GM19452 (cell line): ENCODE measurements at regions not wholly inside any gene's neighbourhood (a gene's known extent, or its start where the extent isn't known, plus 50 kb on each side); places are given as distances from the start of the nearest gene placed in this dataset.

Source experiments
- ATAC-seq: cut with Tn5 transposase; IDR thresholded peaks from one replicate; pipeline ENCODE4 v1.9.1; 2021; ENCODE audit not compliant: unreplicated experiment

- no peak for ATAC-seq
Observed at GRCh38 chr7:24341691-24342413, 57.9 kb downstream of the NPY start.

- no peak for ATAC-seq
Observed at GRCh38 chr7:24343614-24344013, 59.6 kb downstream of the NPY start.

- no peak for ATAC-seq
Observed at GRCh38 chr7:24346129-24346528, 62.1 kb downstream of the NPY start.

GRCh38 chr7:24346716-24347115 lies 62.7 kb downstream of the NPY start:
- ATAC-seq = no peak

- no peak for ATAC-seq
Observed at GRCh38 chr7:24349339-24349738, 65.3 kb downstream of the NPY start.

GRCh38 chr7:24354456-24354855 lies 70.5 kb downstream of the NPY start:
- ATAC-seq = no peak

- ATAC-seq = no peak
Observed at GRCh38 chr7:24356718-24357386, 72.9 kb downstream of the NPY start.

GRCh38 chr7:24361001-24361400 lies 77.0 kb downstream of the NPY start:
- no peak for ATAC-seq

GRCh38 chr7:24365606-24366005 lies 81.6 kb downstream of the NPY start:
- no peak for ATAC-seq

- ATAC-seq = no peak
Observed at GRCh38 chr7:24366876-24367275, 82.9 kb downstream of the NPY start.

GRCh38 chr7:24368161-24368560 lies 84.2 kb downstream of the NPY start:
- no peak for ATAC-seq

- ATAC-seq = no peak
Observed at GRCh38 chr7:24370541-24370940, 86.6 kb downstream of the NPY start.

GRCh38 chr7:24372961-24373955 lies 89.3 kb downstream of the NPY start:
- no peak for ATAC-seq

- ATAC-seq = no peak
Observed at GRCh38 chr7:24378871-24379616, 95.1 kb downstream of the NPY start.

- no peak for ATAC-seq
Observed at GRCh38 chr7:24381894-24382505, 98.0 kb downstream of the NPY start.

- ATAC-seq = no peak
Observed at GRCh38 chr7:24383055-24383454, 99.1 kb downstream of the NPY start.

- ATAC-seq = peak; percentile 56
Observed at GRCh38 chr7:24384362-24385030, 100.5 kb downstream of the NPY start.

- ATAC-seq = no peak
Observed at GRCh38 chr7:24388212-24388611, 104.2 kb downstream of the NPY start.

GRCh38 chr7:24390376-24391157 lies 106.6 kb downstream of the NPY start:
- no peak for ATAC-seq
